Thymus (tissue), 11 donors: ENCODE measurements at regions not wholly inside any gene's neighbourhood (a gene's known extent, or its start where the extent isn't known, plus 50 kb on each side); places are given as distances from the start of the nearest gene placed in this dataset.

Experiments
- DNase-seq, 9 donors: peaks; one replicate each; pipeline ENCODE4 v3.0.0-alpha.2; 2013; ENCODE audit warnings: low spot score in 9 of 9, low read depth in 6 of 9, missing footprints in 1 of 9
- H3K27ac ChIP-seq, 2 donors: one replicate each; pipeline ENCODE4 v1.5.1; 2013; ENCODE audit warnings: control low read depth in 1 of 2, low read depth in 1 of 2, low read length in 1 of 2, mild to moderate bottlenecking in 1 of 2, moderate library complexity in 1 of 2
- H3K27me3 ChIP-seq, 2 donors: one replicate each; pipeline ENCODE4 v1.5.1; 2013; ENCODE audit warnings: low read length in 1 of 2; ENCODE audit not compliant: control insufficient read depth in 2 of 2, insufficient read depth in 1 of 2
- H3K36me3 ChIP-seq, 2 donors: one replicate each; pipeline ENCODE4 v1.5.1; 2013; ENCODE audit warnings: low read length in 1 of 2, mild to moderate bottlenecking in 1 of 2, moderate library complexity in 1 of 2; ENCODE audit not compliant: control insufficient read depth in 2 of 2, insufficient read depth in 2 of 2
- H3K4me1 ChIP-seq, 2 donors: one replicate each; pipeline ENCODE4 v1.5.1; 2013; ENCODE audit warnings: low read length in 2 of 2; ENCODE audit not compliant: control insufficient read depth in 2 of 2, insufficient read depth in 2 of 2
- H3K4me3 ChIP-seq, 2 donors: one replicate each; pipeline ENCODE4 v1.5.1; 2013; ENCODE audit warnings: low read length in 2 of 2, control low read depth in 1 of 2, mild to moderate bottlenecking in 1 of 2
- H3K9me3 ChIP-seq, 2 donors: one replicate each; pipeline ENCODE4 v1.5.1; 2013; ENCODE audit warnings: low read length in 1 of 2, mild to moderate bottlenecking in 1 of 2; ENCODE audit not compliant: control insufficient read depth in 2 of 2, insufficient read depth in 1 of 2
- WGBS: extraction: QIAGEN DNeasy Blood & Tissue Kit; methylation state at CpG from one replicate; pipeline ENCODE4 v1.1.7; 2013; 5-methylcytosine and 5-hydroxymethylcytosine counted together
- donor health status: healthy.

DNA sequence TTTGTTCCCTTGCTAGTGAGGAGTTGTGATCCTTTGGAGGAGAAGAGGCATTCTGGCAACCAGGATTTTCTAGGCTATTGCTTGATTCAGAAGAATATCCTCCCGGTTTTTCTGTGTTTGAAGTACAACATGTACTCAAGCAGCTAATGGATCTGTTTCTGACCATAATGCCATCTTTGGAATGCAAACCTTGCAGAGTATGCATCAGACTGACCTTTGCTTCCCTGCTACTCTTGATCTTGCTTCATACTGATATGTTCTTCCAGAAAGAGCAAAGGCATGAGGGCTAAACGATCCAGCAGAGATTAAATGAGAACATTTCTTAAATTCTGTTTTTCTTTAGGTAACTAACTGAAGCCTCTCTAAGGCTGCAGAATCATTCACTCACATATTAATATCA is 265.4 kb upstream of the SLC7A11 start:
- H3K9me3 ChIP-seq: no peaks in the 10 kb centered on the region
- no peaks in the 10 kb centered on the region for H3K36me3 ChIP-seq
- no peak overlapping the region for H3K27ac ChIP-seq
- H3K27me3 ChIP-seq: no peaks in the 10 kb centered on the region
- H3K4me1 ChIP-seq: no peaks in the 10 kb centered on the region
- WGBS: 95% methylated on average over 2 of the region's 2 CpGs
- DNase-seq: no peak
- no peak overlapping the region for H3K4me3 ChIP-seq

DNA sequence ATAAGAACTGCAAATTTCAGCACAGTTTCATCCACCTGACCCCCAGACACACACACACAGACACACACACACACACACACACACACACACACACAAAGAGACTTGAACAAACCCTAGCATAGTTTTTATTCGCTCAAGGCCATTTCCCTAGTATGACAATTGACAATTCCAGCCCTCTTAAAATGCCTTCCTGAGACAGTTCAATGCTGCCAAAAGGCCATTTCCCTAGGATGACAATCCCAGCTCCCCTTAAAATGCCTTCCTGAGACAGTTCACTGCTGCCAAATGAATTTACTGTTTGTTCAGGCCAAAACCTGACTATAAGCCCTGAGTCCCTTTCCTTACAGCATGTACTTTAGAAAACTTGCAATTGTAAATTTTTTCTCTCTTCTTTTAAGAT is 259.5 kb upstream of the SLC7A11 start:
- no peaks in the 10 kb centered on the region for H3K36me3 ChIP-seq
- H3K27ac ChIP-seq: no peak overlapping the region
- 92% methylated on average over 1 of the region's 1 CpG for WGBS

DNA sequence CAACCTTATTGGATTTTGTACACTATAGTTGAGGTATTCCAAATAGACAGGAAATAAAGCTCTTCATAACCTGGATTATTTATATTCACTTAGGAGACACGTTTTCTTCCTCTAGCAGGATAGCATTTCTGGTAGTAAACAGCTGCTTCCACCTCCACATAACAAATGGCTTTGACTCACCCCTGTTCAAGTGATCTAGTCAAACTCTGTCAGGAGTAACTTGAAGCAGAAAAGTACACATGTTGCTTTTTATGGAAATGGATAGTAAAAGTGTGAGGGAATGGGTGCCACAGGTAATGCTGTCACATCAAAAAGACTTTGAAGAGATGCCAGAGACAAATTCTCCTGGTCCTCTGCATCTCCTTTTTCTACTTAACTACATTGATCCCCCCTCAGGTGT is 258.7 kb upstream of the SLC7A11 start:
- H3K27me3 ChIP-seq: no peaks in the 10 kb centered on the region

More for the DNA sequence above, 259.5 kb upstream of the SLC7A11 start:
- H3K9me3 ChIP-seq: peaks cover 0 to 9% of the 10 kb centered on the region in 2 donors
- no peak for DNase-seq
- no peak overlapping the region for H3K4me3 ChIP-seq
- H3K27me3 ChIP-seq: no peaks in the 10 kb centered on the region
- H3K4me1 ChIP-seq: no peaks in the 10 kb centered on the region

DNA sequence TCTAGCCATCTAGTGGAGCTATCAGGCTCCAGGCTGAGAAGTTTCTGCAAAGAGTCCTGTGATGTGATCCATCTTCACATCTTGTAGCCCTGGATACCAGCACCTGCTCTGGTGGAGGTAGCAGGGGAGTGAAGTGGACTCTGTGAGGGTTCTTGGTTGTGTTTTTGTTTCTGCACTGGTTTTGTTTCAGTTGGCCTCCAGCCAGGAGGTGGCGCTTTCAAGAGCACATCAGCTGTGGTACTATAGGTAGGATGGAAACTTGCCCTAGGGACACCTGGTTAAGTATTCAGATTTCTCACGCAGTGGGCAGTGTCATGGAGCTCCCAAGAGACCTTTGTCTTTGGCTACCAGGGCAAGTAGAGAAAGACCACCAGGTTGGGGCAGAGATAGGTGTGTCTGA is 257.5 kb upstream of the SLC7A11 start:
- no peaks in the 10 kb centered on the region for H3K27me3 ChIP-seq
- DNase-seq: no peak
- peaks cover 0 to 9% of the 10 kb centered on the region in 2 donors for H3K9me3 ChIP-seq
- H3K4me3 ChIP-seq: no peak overlapping the region
- H3K27ac ChIP-seq: no peak overlapping the region
- no peaks in the 10 kb centered on the region for H3K4me1 ChIP-seq
- H3K36me3 ChIP-seq: no peaks in the 10 kb centered on the region
- 96% methylated on average over 2 of the region's 2 CpGs for WGBS

More for the DNA sequence above, 258.7 kb upstream of the SLC7A11 start:
- no peaks in the 10 kb centered on the region for H3K36me3 ChIP-seq
- no peak for DNase-seq
- WGBS: 86% methylated on average over 1 of the region's 1 CpG
- no peaks in the 10 kb centered on the region for H3K4me1 ChIP-seq
- H3K27ac ChIP-seq: no peak overlapping the region
- peaks cover 0 to 9% of the 10 kb centered on the region in 2 donors for H3K9me3 ChIP-seq
- H3K4me3 ChIP-seq: no peak overlapping the region

DNA sequence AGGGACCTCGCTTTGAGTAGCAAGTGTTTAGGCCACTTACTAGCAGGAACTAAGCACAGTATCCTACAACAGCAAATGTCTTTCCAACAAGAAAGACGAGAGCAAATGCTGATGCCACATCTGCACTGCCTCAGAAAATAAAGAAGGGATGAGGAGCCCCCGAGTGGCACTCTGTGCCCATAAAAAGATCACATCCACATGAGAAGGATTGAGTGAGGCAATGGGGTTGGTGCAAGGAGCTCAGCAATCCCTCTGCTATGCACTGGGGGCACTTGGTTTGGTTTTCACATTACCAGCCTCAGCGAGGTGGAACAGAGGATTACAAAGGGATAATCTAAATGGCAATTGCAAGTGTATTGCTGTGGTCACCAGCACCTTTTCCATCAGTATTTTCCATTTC is 252.8 kb upstream of the SLC7A11 start:
- WGBS: 67% methylated on average over 4 of the region's 4 CpGs
- Histone ChIP-seq H3K36me3 (no peaks in the 10 kb centered on the region), H3K4me3 (no peak overlapping the region), H3K9me3 (peaks cover 0 to 8% of the 10 kb centered on the region in 2 donors), H3K27ac (no peak overlapping the region), H3K4me1 (no peaks in the 10 kb centered on the region), H3K27me3 (no peaks in the 10 kb centered on the region)
- DNase-seq: no peak

DNA sequence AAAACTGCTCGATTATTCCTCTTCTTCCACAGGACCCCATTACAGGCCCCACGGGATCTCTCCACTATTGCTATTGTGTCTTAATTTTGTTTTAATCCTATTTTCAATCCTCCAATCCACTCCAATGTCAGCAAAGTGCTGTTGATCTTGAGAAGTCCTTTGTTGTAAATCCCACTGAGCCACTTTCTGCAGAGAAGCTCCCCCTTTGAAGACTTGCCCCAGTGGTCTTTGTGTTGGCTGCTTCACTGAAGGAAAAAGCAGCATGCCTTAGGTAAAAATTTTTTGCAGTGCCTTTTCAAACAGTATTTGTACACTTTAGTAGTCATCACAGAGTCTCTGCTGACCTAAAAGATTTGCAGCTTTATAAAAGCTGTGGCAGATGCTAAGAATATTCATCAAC is 252.0 kb upstream of the SLC7A11 start:
- H3K4me1 ChIP-seq: no peaks in the 10 kb centered on the region
- no peaks in the 10 kb centered on the region for H3K36me3 ChIP-seq
- H3K27me3 ChIP-seq: no peaks in the 10 kb centered on the region
- no peak overlapping the region for H3K4me3 ChIP-seq
- DNase-seq: no peak
- no peaks in the 10 kb centered on the region for H3K9me3 ChIP-seq
- no peak overlapping the region for H3K27ac ChIP-seq
- 91% methylated on average over 2 of the region's 2 CpGs for WGBS

DNA sequence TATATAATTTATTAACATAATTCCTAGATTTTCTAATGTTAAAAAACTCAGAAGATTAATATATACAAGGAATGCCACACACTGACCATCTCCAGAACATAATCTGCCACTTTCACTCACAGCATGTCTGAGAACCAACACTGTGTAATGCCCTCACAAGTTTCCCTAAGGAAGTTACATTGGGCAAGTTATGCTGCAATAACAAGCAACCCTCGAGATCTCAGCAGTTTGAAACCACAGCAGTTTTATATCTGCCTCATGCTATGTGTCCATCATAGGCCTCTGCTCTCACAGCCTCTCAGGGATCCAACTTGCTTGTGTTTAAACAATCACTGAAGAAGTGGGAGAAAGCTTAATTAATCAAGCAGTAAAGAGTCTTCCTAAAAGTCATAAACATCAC is 250.0 kb upstream of the SLC7A11 start:
- WGBS: 74% methylated on average over 1 of the region's 1 CpG
- Histone ChIP-seq H3K9me3 (no peaks in the 10 kb centered on the region), H3K4me3 (no peak overlapping the region), H3K27me3 (no peaks in the 10 kb centered on the region), H3K27ac (no peak overlapping the region), H3K36me3 (no peaks in the 10 kb centered on the region), H3K4me1 (no peaks in the 10 kb centered on the region)
- DNase-seq: no peak

DNA sequence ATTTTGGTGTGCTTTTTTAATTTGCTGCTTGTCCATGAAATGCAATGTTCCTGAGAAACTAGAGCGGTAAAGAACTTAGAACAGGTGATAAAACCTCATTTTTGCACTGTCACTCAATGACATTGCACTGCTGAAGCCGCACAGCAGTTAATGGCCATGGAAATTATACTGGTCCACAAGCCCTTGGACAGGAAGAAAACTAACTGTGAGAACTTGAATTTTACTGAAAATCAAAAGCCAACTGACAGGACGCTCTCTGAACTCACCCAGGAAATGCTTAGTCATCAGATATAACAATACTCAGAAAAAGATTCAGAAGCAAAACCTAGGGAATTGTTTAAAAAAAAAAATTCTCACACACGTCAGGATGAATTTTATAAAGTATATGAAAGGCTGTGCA is 246.4 kb upstream of the SLC7A11 start:
- Histone ChIP-seq H3K27ac (no peak overlapping the region), H3K4me1 (no peaks in the 10 kb centered on the region), H3K27me3 (no peaks in the 10 kb centered on the region), H3K4me3 (no peak overlapping the region), H3K9me3 (no peaks in the 10 kb centered on the region), H3K36me3 (no peaks in the 10 kb centered on the region)
- DNase-seq: no peak
- 47% methylated on average over 4 of the region's 4 CpGs for WGBS

DNA sequence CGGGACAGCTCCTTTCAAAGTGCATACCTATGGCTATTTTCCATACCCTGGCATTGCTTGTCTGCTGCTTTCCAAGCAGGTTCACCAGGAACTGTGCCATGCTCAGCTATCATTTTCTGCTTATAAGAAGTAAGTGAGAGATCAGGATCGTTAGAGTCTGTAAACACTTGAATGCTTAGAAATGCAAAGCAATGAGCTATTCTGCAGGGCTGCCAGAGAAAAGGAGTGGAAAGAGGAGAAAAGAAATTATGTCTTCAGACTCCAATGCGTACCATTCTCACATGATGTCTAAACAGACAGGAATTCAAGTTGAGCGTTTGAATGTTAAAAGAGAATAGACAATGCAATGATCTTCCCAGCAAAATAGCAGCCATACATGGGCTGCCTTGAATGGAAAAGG is 245.5 kb upstream of the SLC7A11 start:
- Histone ChIP-seq H3K4me1 (no peaks in the 10 kb centered on the region), H3K27me3 (no peaks in the 10 kb centered on the region), H3K4me3 (no peak overlapping the region), H3K27ac (no peak overlapping the region), H3K9me3 (no peaks in the 10 kb centered on the region), H3K36me3 (no peaks in the 10 kb centered on the region)
- WGBS: 87% methylated on average over 4 of the region's 4 CpGs
- DNase-seq: no peak

DNA sequence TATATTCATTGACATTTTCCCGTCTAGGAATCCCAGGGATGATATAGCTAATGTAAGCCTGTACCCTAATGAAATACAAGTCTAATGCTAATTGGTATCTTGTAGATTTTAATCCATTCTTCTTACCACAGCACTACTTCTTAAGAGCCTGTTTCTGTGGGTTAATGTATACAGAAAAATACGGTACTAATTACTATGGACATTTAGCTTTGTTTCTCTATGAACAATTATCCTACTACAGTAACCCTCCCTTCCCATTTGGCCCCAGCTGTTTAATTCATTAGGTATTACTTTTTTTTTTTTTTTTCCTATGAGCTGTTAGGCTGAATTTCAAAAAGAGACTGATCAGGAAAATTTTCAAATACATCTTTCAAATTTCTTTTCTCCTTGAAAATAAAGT is 245.1 kb upstream of the SLC7A11 start:
- WGBS: 75% methylated on average over 2 of the region's 2 CpGs
- H3K36me3 ChIP-seq: no peaks in the 10 kb centered on the region
- no peak for DNase-seq
- H3K9me3 ChIP-seq: no peaks in the 10 kb centered on the region
- H3K27ac ChIP-seq: no peak overlapping the region
- no peaks in the 10 kb centered on the region for H3K4me1 ChIP-seq
- H3K4me3 ChIP-seq: no peak overlapping the region
- no peaks in the 10 kb centered on the region for H3K27me3 ChIP-seq
